Liver (tissue), 3 donors: ENCODE measurements at regions not wholly inside any gene's neighbourhood (a gene's known extent, or its start where the extent isn't known, plus 50 kb on each side); places are given as distances from the start of the nearest gene placed in this dataset.

Experiments used
- EGR1 ChIP-seq, 2 donors: IDR thresholded peaks; 2 replicates each; pipeline ENCODE4 v1.6.1; 2016 to 2018; ENCODE audit warnings: antibody characterized with exemption in 2 of 2, low read depth in 2 of 2
- GABPA ChIP-seq, 2 donors: IDR thresholded peaks in 1 of 2; conservative IDR thresholded peaks in 1 of 2; 2 replicates each; pipeline ENCODE4 v1.6.1; 2016; ENCODE audit warnings: antibody characterized with exemption in 2 of 2, mild to moderate bottlenecking in 1 of 2, moderate library complexity in 1 of 2
- TAF1 ChIP-seq: conservative IDR thresholded peaks from 2 replicates; pipeline ENCODE4 v1.6.1; 2016; ENCODE audit warnings: antibody characterized with exemption, mild to moderate bottlenecking
- YY1 ChIP-seq: IDR thresholded peaks from 2 replicates; pipeline ENCODE4 v1.6.1; 2016; ENCODE audit warnings: antibody characterized with exemption, mild to moderate bottlenecking
- TF ChIP-seq, protein P1 (sequence below): IDR thresholded peaks from 2 replicates; pipeline ENCODE4 v1.6.1; 2016; ENCODE audit warnings: antibody characterized with exemption, mild to moderate bottlenecking
- TF ChIP-seq, protein P2 (sequence below): fragments of 150-350 bp; IDR thresholded peaks from 2 replicates; pipeline ENCODE4 v1.5.1; 2017; ENCODE audit warnings: improper control_type of control experiment, low read depth, low read length; ENCODE audit not compliant: missing input control
- donor health status: healthy.
- donor health status: healthy.

DNA sequence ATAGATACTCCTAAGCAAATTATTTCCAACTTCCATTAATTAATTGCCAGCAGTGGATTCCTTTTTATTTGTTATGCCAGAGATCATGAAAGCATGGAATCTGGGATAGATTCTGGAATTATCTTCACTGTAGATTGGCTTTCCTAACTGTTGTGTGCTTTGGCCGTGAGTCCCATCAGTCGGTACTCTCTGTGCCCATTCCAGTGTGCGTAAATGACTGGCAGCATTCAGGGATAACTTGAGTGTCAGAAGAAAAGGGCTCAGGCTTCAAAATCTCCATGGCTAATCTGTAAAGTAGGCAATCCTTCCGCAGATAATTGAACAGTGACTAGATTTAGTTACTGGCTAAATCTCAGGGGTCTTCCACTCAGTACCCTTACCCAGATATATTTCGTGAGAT, 76.8 kb upstream of the TMEM164 start:
- TF ChIP-seq, protein P1, sequence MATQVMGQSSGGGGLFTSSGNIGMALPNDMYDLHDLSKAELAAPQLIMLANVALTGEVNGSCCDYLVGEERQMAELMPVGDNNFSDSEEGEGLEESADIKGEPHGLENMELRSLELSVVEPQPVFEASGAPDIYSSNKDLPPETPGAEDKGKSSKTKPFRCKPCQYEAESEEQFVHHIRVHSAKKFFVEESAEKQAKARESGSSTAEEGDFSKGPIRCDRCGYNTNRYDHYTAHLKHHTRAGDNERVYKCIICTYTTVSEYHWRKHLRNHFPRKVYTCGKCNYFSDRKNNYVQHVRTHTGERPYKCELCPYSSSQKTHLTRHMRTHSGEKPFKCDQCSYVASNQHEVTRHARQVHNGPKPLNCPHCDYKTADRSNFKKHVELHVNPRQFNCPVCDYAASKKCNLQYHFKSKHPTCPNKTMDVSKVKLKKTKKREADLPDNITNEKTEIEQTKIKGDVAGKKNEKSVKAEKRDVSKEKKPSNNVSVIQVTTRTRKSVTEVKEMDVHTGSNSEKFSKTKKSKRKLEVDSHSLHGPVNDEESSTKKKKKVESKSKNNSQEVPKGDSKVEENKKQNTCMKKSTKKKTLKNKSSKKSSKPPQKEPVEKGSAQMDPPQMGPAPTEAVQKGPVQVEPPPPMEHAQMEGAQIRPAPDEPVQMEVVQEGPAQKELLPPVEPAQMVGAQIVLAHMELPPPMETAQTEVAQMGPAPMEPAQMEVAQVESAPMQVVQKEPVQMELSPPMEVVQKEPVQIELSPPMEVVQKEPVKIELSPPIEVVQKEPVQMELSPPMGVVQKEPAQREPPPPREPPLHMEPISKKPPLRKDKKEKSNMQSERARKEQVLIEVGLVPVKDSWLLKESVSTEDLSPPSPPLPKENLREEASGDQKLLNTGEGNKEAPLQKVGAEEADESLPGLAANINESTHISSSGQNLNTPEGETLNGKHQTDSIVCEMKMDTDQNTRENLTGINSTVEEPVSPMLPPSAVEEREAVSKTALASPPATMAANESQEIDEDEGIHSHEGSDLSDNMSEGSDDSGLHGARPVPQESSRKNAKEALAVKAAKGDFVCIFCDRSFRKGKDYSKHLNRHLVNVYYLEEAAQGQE, result no peak
- TF ChIP-seq, protein P2, sequence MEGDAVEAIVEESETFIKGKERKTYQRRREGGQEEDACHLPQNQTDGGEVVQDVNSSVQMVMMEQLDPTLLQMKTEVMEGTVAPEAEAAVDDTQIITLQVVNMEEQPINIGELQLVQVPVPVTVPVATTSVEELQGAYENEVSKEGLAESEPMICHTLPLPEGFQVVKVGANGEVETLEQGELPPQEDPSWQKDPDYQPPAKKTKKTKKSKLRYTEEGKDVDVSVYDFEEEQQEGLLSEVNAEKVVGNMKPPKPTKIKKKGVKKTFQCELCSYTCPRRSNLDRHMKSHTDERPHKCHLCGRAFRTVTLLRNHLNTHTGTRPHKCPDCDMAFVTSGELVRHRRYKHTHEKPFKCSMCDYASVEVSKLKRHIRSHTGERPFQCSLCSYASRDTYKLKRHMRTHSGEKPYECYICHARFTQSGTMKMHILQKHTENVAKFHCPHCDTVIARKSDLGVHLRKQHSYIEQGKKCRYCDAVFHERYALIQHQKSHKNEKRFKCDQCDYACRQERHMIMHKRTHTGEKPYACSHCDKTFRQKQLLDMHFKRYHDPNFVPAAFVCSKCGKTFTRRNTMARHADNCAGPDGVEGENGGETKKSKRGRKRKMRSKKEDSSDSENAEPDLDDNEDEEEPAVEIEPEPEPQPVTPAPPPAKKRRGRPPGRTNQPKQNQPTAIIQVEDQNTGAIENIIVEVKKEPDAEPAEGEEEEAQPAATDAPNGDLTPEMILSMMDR, result no peak
- TF ChIP-seq YY1, result no peak
- TF ChIP-seq TAF1, result no peak
- TF ChIP-seq GABPA (IDR thresholded peaks at IDR 0.05 in 1 of 2, conservative IDR thresholded peaks at IDR 0.05 in 1 of 2), result no peak
- TF ChIP-seq EGR1 (IDR thresholded peaks at IDR 0.05; ENCODE audit: low read depth in 2 of 2), result no peak
